Parathyroid adenoma (tissue), 2 donors: ENCODE measurements at regions not wholly inside any gene's neighbourhood (a gene's known extent, or its start where the extent isn't known, plus 50 kb on each side); places are given as distances from the start of the nearest gene placed in this dataset.

Experiments
- H2AFZ ChIP-seq: fragments of 300-600 bp; sonication (generic); one replicate; pipeline ENCODE4 v1.7.0; 2017; ENCODE audit warnings: antibody characterized with exemption, mild to moderate bottlenecking
- H3K27ac ChIP-seq: fragments of 300-600 bp; sonication (generic); one replicate; pipeline ENCODE4 v1.7.0; 2017
- H3K27me3 ChIP-seq: fragments of 300-600 bp; sonication (generic); one replicate; pipeline ENCODE4 v1.7.0; 2017; ENCODE audit warnings: low read length; ENCODE audit not compliant: control insufficient read depth, insufficient read depth
- H3K36me3 ChIP-seq: fragments of 300-600 bp; sonication (generic); one replicate; pipeline ENCODE4 v1.7.0; 2017; ENCODE audit warnings: low read length; ENCODE audit not compliant: control insufficient read depth, insufficient read depth
- H3K4me1 ChIP-seq: fragments of 300-600 bp; sonication (generic); one replicate; pipeline ENCODE4 v1.7.0; 2017; ENCODE audit warnings: control low read depth
- H3K4me2 ChIP-seq: fragments of 300-600 bp; sonication (generic); one replicate; pipeline ENCODE4 v1.7.0; 2017; ENCODE audit warnings: low read length
- H3K4me3 ChIP-seq: fragments of 300-600 bp; sonication (generic); one replicate; pipeline ENCODE4 v1.7.0; 2017; ENCODE audit warnings: low read depth, low read length
- H3K79me2 ChIP-seq: fragments of 300-600 bp; sonication (generic); one replicate; pipeline ENCODE4 v1.7.0; 2017; ENCODE audit warnings: control low read depth
- H3K9ac ChIP-seq: fragments of 300-600 bp; sonication (generic); one replicate; pipeline ENCODE4 v1.7.0; 2017; ENCODE audit warnings: mild to moderate bottlenecking
- H3K9me3 ChIP-seq: fragments of 300-600 bp; sonication (generic); one replicate; pipeline ENCODE4 v1.7.0; 2017; ENCODE audit warnings: low read length; ENCODE audit not compliant: control insufficient read depth
- TF ChIP-seq, protein P1 (sequence below): fragments of 300-600 bp; sonication (generic); IDR thresholded peaks from one replicate; pipeline ENCODE4 v1.7.0; 2017; ENCODE audit warnings: antibody characterized with exemption, mild to moderate bottlenecking
- donor health status: primary hyperparathyroidism.

DNA sequence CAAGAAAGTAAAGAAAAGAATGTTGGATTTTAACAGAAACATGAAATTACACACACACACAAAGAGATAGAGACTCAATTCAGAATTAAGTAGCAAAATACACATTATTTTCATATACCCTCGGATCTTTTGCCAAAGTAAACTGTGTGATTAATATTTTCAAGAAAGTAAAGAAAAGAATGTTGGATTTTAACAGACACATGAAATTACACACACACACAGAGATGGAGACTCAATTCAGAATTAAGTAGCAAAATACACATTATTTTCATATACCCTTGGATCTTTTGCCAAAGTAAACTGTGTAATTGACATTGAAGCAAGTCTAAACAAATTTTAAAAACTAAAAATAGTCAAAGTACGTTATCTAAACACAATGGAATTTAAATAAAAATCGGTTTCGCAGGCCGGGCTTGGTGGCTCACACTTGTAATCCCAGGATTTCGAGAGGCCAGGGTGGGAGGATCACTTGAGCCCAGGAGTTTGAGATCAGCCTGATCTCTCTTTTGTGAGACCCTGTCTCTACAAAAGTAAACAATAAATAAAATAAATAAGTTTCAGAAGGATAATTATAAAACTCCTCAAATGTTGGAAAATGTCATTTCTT, 337.3 kb upstream of the MAGI2 start:
- Histone ChIP-seq H2AFZ (no peak overlapping the region), H3K9ac (no peak overlapping the region), H3K9me3 (no peaks in the 10 kb centered on the region), H3K27me3 (no peaks in the 10 kb centered on the region), H3K4me1 (no peaks in the 10 kb centered on the region), H3K4me2 (no peak overlapping the region), H3K36me3 (no peaks in the 10 kb centered on the region), H3K27ac (no peak overlapping the region), H3K4me3 (no peak overlapping the region), H3K79me2 (no peaks in the 10 kb centered on the region)
- TF ChIP-seq, protein P1, sequence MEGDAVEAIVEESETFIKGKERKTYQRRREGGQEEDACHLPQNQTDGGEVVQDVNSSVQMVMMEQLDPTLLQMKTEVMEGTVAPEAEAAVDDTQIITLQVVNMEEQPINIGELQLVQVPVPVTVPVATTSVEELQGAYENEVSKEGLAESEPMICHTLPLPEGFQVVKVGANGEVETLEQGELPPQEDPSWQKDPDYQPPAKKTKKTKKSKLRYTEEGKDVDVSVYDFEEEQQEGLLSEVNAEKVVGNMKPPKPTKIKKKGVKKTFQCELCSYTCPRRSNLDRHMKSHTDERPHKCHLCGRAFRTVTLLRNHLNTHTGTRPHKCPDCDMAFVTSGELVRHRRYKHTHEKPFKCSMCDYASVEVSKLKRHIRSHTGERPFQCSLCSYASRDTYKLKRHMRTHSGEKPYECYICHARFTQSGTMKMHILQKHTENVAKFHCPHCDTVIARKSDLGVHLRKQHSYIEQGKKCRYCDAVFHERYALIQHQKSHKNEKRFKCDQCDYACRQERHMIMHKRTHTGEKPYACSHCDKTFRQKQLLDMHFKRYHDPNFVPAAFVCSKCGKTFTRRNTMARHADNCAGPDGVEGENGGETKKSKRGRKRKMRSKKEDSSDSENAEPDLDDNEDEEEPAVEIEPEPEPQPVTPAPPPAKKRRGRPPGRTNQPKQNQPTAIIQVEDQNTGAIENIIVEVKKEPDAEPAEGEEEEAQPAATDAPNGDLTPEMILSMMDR: no peak

DNA sequence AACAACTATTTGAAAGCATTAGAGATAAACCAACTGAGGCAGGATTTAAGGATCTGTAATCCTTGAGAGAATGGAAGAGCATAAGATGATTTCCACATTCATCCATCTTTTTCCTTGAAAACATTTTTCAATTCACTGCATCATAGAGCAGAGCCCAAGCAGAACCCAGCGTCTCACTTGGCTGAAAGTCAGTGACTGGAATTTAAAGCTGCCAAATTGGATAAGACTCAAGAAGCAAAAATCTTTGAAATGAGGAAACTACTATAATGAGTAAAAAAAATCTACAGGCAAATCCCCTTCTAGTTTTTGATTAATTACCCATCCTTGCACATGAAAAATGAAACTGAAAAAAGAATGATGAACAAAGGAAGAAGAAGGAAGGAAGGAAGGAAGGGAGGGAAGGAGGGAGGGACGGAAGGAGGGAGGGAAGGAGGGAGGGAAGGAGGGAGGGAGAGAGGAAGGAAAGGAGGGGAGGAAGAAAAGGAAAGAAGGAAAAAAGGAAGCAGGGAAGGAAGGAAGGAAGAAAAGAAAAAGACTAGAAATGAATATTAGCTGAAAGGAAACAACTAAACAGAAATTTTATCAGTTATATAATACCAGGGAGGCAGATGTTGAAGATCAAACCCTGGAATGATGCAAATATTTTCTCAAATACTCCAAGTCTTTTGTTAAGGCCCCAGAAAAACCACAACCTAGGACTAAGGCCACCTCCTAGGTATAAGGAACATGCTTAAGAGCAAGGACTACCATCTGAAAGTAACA, 336.3 kb upstream of the MAGI2 start:
- no peak overlapping the region for H3K4me3 ChIP-seq
- no peaks in the 10 kb centered on the region for H3K27me3 ChIP-seq
- H3K4me1 ChIP-seq: no peaks in the 10 kb centered on the region
- no peak overlapping the region for H3K4me2 ChIP-seq
- no peak overlapping the region for H3K9ac ChIP-seq
- H3K27ac ChIP-seq: no peak overlapping the region
- no peaks in the 10 kb centered on the region for H3K79me2 ChIP-seq
- H3K36me3 ChIP-seq: no peaks in the 10 kb centered on the region
- no peaks in the 10 kb centered on the region for H3K9me3 ChIP-seq
- TF ChIP-seq, protein P1: no peak
- H2AFZ ChIP-seq: no peak overlapping the region

DNA sequence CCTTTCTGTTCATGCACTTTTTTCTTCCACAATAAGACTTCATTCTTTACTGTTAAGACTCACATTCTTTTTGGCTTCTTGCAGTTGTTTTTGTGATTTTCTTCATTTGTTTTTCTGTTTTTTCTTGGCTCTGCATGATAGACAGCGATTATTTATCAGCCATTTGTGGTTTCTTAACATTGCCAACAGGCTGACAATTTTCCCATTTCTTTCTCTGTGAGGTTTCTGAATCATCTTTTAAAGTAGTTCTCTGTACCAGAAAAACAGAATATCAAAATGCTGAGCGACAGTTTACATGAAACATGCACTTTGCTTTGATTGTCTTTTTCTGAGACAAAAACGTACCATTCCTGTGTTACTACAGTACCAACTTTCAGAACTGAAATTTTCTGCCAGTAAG, 334.2 kb upstream of the MAGI2 start:
- TF ChIP-seq, protein P1: no peak
- Histone ChIP-seq H3K27ac (no peak overlapping the region), H3K4me3 (no peak overlapping the region), H3K4me1 (no peaks in the 10 kb centered on the region), H3K27me3 (no peaks in the 10 kb centered on the region), H3K79me2 (no peaks in the 10 kb centered on the region), H3K36me3 (no peaks in the 10 kb centered on the region), H2AFZ (no peak overlapping the region), H3K9me3 (no peaks in the 10 kb centered on the region), H3K9ac (no peak overlapping the region), H3K4me2 (no peak overlapping the region)

DNA sequence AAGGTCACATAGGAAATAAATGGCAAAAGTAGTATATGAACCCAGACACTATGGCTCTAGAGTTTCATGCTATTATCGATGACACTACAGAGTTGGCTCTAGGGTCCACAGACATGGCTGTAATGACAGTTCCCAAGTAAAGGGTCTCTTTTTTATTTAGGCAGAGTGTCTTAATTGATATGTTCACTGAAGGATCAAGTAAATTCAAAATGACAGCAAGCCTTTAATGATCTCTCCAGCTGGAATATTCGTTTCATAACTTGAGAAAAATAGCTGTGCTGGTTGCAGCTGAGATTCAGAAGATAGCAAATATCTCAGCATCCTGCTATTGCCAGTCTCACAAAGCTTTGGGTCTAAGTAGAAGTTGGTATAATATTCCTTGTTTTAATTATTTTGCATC, 333.6 kb upstream of the MAGI2 start:
- Histone ChIP-seq H3K79me2 (no peaks in the 10 kb centered on the region), H3K4me3 (no peak overlapping the region), H3K4me2 (no peak overlapping the region), H3K27ac (no peak overlapping the region), H3K9ac (no peak overlapping the region), H3K27me3 (no peaks in the 10 kb centered on the region), H3K9me3 (no peaks in the 10 kb centered on the region), H3K4me1 (no peaks in the 10 kb centered on the region), H3K36me3 (no peaks in the 10 kb centered on the region), H2AFZ (no peak overlapping the region)
- TF ChIP-seq, protein P1: no peak

DNA sequence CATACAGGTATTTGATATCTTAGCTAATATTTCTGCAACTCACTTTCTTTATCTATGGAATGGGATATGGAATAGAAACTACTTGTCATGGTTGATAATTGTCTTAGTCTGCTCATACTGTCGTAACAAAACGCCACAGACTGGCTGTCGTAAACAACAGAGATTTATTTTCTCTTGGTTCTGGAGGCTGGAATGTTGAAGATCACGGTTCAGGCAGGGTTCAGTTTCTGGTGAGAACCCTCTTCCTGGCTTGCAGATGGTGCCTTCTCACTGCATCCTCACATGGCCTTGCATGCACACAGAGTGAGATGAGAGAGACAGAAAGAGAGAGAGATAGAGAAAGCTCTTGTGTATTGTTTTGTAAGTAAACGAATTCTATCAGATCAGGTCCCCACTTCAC, 332.7 kb upstream of the MAGI2 start:
- H3K9ac ChIP-seq: no peak overlapping the region
- no peaks in the 10 kb centered on the region for H3K4me1 ChIP-seq
- no peaks in the 10 kb centered on the region for H3K9me3 ChIP-seq
- no peak overlapping the region for H3K4me2 ChIP-seq
- no peak overlapping the region for H2AFZ ChIP-seq
- no peaks in the 10 kb centered on the region for H3K36me3 ChIP-seq
- no peaks in the 10 kb centered on the region for H3K79me2 ChIP-seq
- TF ChIP-seq, protein P1: no peak
- no peaks in the 10 kb centered on the region for H3K27me3 ChIP-seq
- H3K4me3 ChIP-seq: no peak overlapping the region
- no peak overlapping the region for H3K27ac ChIP-seq
